Nephron progenitor cell (in vitro differentiated cells): ENCODE measurements at regions not wholly inside any gene's neighbourhood (a gene's known extent, or its start where the extent isn't known, plus 50 kb on each side); places are given as distances from the start of the nearest gene placed in this dataset.
"Not testable (repeated sequence)": the region's sequence is repeated elsewhere in the genome, so short reads cannot be mapped to it uniquely, and the experiment has no call there.

Experiments used
- DNase-seq: peaks from one replicate; pipeline ENCODE4 v3.0.0; 2021
- H3K27ac Mint-ChIP-seq: 2 replicates; pipeline ENCODE4 v1.8.0; 2021; ENCODE audit warnings: mild to moderate bottlenecking, moderate library complexity, mixed read lengths
- H3K27me3 Mint-ChIP-seq: 2 replicates; pipeline ENCODE4 v1.8.0; 2021; ENCODE audit warnings: mild to moderate bottlenecking, low read depth, mixed read lengths; ENCODE audit not compliant: poor library complexity
- H3K36me3 Mint-ChIP-seq: 2 replicates; pipeline ENCODE4 v1.8.0; 2021; ENCODE audit warnings: low read depth, mixed read lengths
- H3K4me1 Mint-ChIP-seq: 2 replicates; pipeline ENCODE4 v1.8.0; 2021; ENCODE audit warnings: mixed read lengths
- H3K4me3 Mint-ChIP-seq: 2 replicates; pipeline ENCODE4 v1.8.0; 2021; ENCODE audit warnings: mild to moderate bottlenecking, moderate library complexity, mixed read lengths
- H3K9me3 Mint-ChIP-seq: 2 replicates; pipeline ENCODE4 v1.8.0; 2021; ENCODE audit warnings: mild to moderate bottlenecking, moderate library complexity, mixed read lengths
- TF ChIP-seq, protein P1 (sequence below): fragments of 200-600 bp; sonication (generic); IDR thresholded peaks from 2 replicates; pipeline ENCODE4 v1.5.0; 2021; ENCODE audit warnings: antibody characterized with exemption

DNA sequence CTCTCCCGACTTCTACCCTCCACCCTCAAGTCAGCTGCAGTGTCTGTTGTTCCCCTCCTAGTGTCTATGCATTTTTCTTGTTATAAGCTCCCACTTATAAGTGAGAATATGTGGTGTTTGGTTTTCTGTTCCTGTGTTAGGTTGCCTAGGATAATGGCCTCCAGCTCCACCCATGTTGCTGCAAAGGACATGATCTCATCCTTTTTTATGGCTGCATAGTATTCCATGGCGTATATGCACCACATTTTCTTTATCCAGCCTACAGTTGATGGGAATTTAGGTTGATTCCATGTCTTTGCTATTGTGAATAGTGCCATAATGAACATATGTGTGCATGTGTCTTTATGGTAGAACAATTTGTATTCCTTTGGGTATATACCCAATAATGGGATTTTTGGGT lies 80.7 kb downstream of the SPTSSA start:
- not testable (repeated sequence) for H3K36me3 Mint-ChIP-seq, H3K27ac Mint-ChIP-seq, H3K4me1 Mint-ChIP-seq, H3K4me3 Mint-ChIP-seq, H3K9me3 Mint-ChIP-seq, DNase-seq, H3K27me3 Mint-ChIP-seq

DNA sequence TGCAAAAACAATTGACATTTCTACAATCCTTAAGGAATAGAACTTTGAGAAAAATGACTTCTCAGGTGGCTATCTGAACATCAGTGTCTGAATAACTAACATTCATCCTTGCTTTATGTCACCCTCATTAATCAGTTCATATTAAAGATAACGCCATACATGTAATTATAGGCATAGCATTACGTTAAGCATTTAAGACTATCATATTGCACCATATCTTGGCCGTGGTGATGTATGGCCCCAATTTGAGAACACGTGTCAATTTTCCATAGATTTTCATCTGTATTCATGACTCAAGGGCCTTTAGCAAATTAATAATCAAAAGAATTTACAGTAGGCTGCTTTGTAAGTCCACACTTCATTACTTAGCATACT lies 81.6 kb downstream of the SPTSSA start:
- no peak overlapping the region for H3K4me3 Mint-ChIP-seq
- no peaks in the 10 kb centered on the region for H3K36me3 Mint-ChIP-seq
- DNase-seq, result no peak
- H3K27ac Mint-ChIP-seq, result no peak overlapping the region
- H3K9me3 Mint-ChIP-seq, result no peaks in the 10 kb centered on the region
- H3K4me1 Mint-ChIP-seq, result peaks cover 10% of the 10 kb centered on the region
- TF ChIP-seq, protein P1, sequence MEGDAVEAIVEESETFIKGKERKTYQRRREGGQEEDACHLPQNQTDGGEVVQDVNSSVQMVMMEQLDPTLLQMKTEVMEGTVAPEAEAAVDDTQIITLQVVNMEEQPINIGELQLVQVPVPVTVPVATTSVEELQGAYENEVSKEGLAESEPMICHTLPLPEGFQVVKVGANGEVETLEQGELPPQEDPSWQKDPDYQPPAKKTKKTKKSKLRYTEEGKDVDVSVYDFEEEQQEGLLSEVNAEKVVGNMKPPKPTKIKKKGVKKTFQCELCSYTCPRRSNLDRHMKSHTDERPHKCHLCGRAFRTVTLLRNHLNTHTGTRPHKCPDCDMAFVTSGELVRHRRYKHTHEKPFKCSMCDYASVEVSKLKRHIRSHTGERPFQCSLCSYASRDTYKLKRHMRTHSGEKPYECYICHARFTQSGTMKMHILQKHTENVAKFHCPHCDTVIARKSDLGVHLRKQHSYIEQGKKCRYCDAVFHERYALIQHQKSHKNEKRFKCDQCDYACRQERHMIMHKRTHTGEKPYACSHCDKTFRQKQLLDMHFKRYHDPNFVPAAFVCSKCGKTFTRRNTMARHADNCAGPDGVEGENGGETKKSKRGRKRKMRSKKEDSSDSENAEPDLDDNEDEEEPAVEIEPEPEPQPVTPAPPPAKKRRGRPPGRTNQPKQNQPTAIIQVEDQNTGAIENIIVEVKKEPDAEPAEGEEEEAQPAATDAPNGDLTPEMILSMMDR, result no peak
- peaks cover 4% of the 10 kb centered on the region for H3K27me3 Mint-ChIP-seq

DNA sequence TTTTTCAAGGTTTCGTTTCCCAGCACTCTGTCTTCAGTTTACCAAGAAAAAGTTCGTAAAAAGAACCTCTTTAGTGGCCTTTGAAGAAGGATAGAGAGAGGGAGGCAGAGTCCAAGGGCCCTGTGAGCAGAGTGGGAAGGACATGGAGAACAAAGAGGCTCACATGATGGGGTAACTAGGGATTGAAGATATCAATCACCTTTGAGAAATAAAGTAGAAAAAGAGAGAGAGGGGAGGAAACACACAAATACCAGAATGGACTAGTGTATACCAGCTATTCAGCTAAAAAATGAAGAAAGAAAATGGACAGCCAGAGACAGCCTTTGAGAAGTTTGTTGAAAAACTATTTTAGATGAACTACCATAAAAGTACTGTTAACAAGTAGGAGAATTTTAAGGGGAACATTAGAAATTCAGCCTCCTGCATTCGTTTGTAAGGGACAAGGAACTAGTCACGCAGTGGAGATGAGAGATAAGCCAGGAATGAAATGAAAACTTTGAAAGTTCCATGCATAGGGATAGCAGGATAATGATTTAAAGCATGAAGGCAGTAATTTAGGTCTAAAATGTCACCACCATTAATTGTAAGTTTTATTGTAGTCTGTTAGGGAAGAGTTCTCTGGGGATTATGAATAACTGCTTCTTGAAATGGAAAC lies 82.1 kb downstream of the SPTSSA start:
- Mint-ChIP-seq H3K9me3 (no peaks in the 10 kb centered on the region), H3K4me3 (no peak overlapping the region), H3K27ac (peak overlapping the region; percentile 50), H3K36me3 (no peaks in the 10 kb centered on the region), H3K27me3 (peaks cover 4% of the 10 kb centered on the region), H3K4me1 (peaks cover 10% of the 10 kb centered on the region)
- DNase-seq, result no peak
- TF ChIP-seq, protein P1, result no peak

DNA sequence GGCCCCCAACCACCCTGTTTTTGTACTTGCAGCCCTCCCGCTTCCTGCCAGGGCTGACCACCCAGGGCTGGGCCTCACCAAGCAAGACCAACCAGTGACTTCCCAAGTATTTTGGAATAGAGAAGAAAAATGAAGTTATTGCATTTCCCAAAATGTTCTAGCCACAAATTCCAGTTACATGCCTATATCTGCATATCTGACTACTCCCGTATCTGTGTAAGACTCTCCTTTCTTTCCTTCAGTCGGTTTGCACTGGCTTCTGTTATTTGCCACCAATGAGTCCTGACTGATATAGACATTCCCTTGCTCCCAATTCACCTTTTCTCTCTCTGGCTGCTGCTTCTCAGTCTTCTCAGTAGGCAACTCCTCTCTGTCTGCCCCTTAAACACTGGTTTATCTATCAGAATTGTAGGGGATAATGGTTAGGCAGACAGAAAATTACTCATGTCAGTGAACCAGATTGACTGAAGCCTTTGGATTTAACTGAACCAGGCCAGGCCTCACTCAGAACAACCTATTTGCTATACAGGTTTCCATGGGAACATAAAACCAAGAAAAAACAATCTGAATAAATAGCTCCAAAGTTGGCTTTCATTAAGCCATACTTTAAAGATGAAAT lies 85.3 kb downstream of the SPTSSA start:
- Mint-ChIP-seq H3K4me1 (peaks cover 10% of the 10 kb centered on the region), H3K9me3 (no peaks in the 10 kb centered on the region), H3K27ac (no peak overlapping the region), H3K4me3 (no peak overlapping the region), H3K27me3 (no peaks in the 10 kb centered on the region), H3K36me3 (no peaks in the 10 kb centered on the region)
- no peak for DNase-seq
- TF ChIP-seq, protein P1, result no peak

DNA sequence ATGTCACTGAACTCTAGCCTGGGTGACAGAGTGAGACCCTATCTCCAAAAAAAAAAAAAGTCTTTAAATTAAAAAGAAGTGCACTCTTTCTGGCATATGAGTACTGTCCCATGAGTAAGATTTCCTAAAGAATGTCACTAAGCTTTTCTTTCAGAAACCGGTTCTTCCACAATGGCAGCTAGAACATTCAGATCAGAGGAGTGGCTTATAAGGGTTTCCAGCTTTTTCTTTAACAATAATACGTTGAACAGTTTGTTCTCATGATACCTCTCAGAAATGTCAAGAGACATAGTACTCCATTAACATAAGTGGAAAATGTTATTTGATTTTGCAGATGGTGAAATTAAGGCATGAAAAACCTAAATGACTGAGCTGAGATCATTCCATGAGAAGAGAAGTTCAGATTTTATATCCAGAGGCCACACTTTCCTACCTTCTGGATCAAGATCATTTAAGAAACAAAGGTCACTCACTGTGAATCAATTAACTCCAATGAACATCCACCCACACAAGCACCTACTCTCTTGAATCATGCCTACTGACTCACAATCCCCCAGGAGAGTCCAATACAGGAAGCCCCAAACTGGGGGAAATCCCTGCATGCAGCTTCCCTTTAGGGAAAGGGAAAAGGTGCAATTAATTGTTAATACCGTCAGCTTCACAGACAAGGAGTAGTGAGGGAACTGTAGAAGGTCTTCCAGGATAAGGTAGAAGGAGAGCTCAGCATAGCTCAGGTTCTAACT lies 86.9 kb downstream of the SPTSSA start:
- Mint-ChIP-seq H3K4me1 (peaks cover 9% of the 10 kb centered on the region), H3K36me3 (no peaks in the 10 kb centered on the region), H3K9me3 (no peaks in the 10 kb centered on the region), H3K4me3 (no peak overlapping the region), H3K27ac (no peak overlapping the region), H3K27me3 (no peaks in the 10 kb centered on the region)
- TF ChIP-seq, protein P1, result no peak
- no peak for DNase-seq

DNA sequence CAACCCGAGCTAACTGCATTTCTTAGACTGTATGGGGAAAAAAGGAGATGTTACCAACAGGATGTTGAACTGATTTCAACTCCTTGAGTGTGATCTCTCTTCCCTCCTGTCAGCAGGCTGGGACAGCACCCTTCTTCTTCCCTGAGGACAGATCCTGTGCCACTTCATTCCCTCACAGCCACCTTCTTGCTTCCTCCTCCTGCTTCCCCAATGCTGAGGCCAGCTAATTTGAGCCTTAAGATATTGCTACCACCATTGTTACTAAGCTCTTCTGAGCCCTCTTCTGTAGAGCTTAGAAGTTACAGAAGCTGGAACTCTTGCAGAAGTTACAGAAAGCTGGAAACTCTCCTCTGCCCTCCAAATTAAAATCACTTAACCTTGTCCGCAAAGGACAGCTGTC lies 88.8 kb downstream of the SPTSSA start:
- Mint-ChIP-seq H3K9me3 (no peaks in the 10 kb centered on the region), H3K4me1 (no peaks in the 10 kb centered on the region), H3K27me3 (no peaks in the 10 kb centered on the region), H3K36me3 (no peaks in the 10 kb centered on the region), H3K27ac (no peak overlapping the region), H3K4me3 (no peak overlapping the region)
- DNase-seq, result no peak
- TF ChIP-seq, protein P1, result no peak
